HUES48 (cell line): ENCODE measurements at regions not wholly inside any gene's neighbourhood (a gene's known extent, or its start where the extent isn't known, plus 50 kb on each side); places are given as distances from the start of the nearest gene placed in this dataset.
"Not testable (repeated sequence)": the region's sequence is repeated elsewhere in the genome, so short reads cannot be mapped to it uniquely, and the experiment has no call there.

Experiments
- H3K27ac ChIP-seq: one replicate; pipeline ENCODE4 v1.7.0; 2013; ENCODE audit warnings: low read depth, low read length, inconsistent platforms
- H3K27me3 ChIP-seq: 2 replicates; pipeline ENCODE4 v1.6.1; 2013; ENCODE audit warnings: mild to moderate bottlenecking, low read length; ENCODE audit not compliant: control insufficient read depth, insufficient read depth
- H3K36me3 ChIP-seq: 2 replicates; pipeline ENCODE4 v1.6.1; 2013; ENCODE audit warnings: low read length; ENCODE audit not compliant: control insufficient read depth, insufficient read depth
- H3K4me1 ChIP-seq: 2 replicates; pipeline ENCODE4 v1.6.1; 2013; ENCODE audit warnings: mild to moderate bottlenecking, low read length; ENCODE audit not compliant: control insufficient read depth, insufficient read depth
- H3K4me3 ChIP-seq: 2 replicates; pipeline ENCODE4 v1.5.1; 2013; ENCODE audit warnings: mild to moderate bottlenecking, low read depth, low read length
- H3K9ac ChIP-seq: 2 replicates; pipeline ENCODE4 v1.6.1; 2013; ENCODE audit warnings: mild to moderate bottlenecking, low read depth, low read length, moderate library complexity
- H3K9me3 ChIP-seq: 2 replicates; pipeline ENCODE4 v1.6.1; 2013; ENCODE audit warnings: low read length; ENCODE audit not compliant: control insufficient read depth, insufficient read depth

DNA sequence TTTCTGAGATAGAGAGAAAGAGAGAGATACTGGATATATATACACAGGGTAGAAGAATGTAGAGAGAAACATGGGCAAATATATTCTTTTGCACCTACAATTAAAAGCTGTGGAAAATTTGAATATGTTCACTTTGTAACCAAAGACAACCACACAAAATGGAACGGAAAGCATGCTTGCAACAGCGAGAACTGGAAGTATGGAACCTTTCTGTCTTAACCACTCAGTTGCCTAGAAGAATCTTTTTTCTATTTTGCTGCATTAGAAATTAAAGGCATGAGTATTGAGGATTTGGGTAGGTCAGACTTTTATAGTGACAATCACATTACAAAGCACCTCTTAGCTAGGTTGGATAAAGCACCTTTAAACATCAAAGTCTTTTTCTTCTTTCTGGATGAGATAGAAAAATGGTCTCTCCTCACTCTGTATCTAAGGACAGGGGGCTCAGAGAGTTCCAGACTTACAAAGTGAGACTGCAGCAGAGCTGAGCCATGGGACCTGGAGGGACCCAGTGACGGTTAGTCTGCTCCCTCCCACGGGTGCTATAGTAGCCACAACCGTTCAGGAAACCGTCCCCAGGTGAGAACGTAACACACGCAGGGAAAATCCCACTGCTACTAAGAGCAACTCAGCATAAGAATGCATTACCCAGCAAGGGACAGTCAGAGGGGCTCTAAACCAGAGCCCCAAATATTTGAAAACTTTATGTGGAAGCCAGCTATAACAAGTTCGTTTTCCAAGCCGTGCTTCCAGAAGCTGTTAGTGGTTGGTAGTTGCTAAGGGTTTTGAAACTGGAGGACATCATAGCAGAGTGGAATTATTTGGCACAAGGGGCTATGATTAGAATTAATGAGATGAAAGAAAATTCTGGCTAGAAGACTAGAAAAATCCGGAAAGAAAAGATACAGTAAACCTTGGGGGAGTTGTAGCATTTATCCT lies 97.1 kb downstream of the DAD1 start:
- H3K9me3 ChIP-seq, result no peaks in the 10 kb centered on the region
- no peak overlapping the region for H3K27ac ChIP-seq
- no peak overlapping the region for H3K9ac ChIP-seq
- H3K27me3 ChIP-seq, result no peaks in the 10 kb centered on the region; the same call in 1 of the 2 replicates
- no peak overlapping the region for H3K4me3 ChIP-seq
- peaks cover 11% of the 10 kb centered on the region; the same call in 1 of the 2 replicates for H3K4me1 ChIP-seq
- H3K36me3 ChIP-seq, result no peaks in the 10 kb centered on the region

GRCh38 chr14:22491053-22491452 lies 98.0 kb downstream of the DAD1 start:
- not testable (repeated sequence) for H3K9me3 ChIP-seq, H3K27ac ChIP-seq, H3K36me3 ChIP-seq, H3K27me3 ChIP-seq, H3K9ac ChIP-seq, H3K4me3 ChIP-seq
- peaks cover 11% of the 10 kb centered on the region; the same call in 1 of the 2 replicates for H3K4me1 ChIP-seq

GRCh38 chr14:22489957-22490950 lies 98.8 kb downstream of the DAD1 start:
- H3K4me1 ChIP-seq, result peaks cover 11% of the 10 kb centered on the region; the same call in 1 of the 2 replicates
- no peak overlapping the region for H3K4me3 ChIP-seq
- no peak overlapping the region for H3K9ac ChIP-seq

GRCh38 chr14:22489244-22489545 lies 99.8 kb downstream of the DAD1 start:
- no peaks in the 10 kb centered on the region for H3K9me3 ChIP-seq
- H3K4me3 ChIP-seq, result no peak overlapping the region
- H3K9ac ChIP-seq, result no peak overlapping the region
- H3K4me1 ChIP-seq, result peaks cover 11% of the 10 kb centered on the region; the same call in 1 of the 2 replicates
- no peak overlapping the region for H3K27ac ChIP-seq
- no peaks in the 10 kb centered on the region for H3K27me3 ChIP-seq
- no peaks in the 10 kb centered on the region for H3K36me3 ChIP-seq

More at GRCh38 chr14:22489957-22490950, 98.8 kb downstream of the DAD1 start:
- Histone ChIP-seq H3K9me3 (no peaks in the 10 kb centered on the region), H3K27me3 (no peaks in the 10 kb centered on the region), H3K27ac (no peak overlapping the region), H3K36me3 (no peaks in the 10 kb centered on the region)

DNA sequence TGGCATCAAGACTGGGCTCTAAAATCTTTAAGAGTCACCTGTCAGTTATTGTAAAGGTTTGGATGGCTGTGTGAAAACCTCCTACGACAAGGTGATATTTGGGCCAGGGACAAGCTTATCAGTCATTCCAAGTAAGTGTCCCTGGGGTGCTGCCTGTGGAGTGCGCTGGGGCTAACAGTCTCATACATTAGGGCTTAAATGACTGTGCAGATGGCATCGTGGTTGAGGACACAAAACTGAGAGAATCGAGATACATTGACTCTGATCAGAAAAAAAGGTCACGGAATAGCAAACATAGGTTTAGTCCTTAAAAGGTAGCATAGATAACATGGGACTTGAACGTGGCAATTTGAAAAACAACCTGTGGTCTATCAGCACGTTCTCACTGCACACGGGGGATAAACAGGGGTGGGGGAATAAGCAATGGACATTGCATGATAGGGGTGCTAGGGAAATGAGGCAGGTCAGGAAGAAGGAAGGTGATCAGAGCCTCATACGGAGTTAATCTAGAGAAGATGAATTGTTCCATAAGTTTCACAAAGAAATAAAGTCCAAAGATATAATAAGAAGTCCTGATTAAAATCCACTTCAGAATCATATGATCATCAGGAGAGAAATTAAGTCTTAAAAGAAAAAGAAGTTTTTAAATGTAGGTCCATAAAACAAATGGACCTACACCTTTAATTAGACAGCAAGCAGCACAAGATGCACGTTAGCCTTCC lies 100.3 kb downstream of the DAD1 start:
- Histone ChIP-seq H3K4me3 (no peak overlapping the region), H3K27me3 (no peaks in the 10 kb centered on the region), H3K9me3 (no peaks in the 10 kb centered on the region), H3K27ac (no peak overlapping the region), H3K36me3 (no peaks in the 10 kb centered on the region), H3K4me1 (peaks cover 11% of the 10 kb centered on the region; the same call in 1 of the 2 replicates), H3K9ac (no peak overlapping the region)

DNA sequence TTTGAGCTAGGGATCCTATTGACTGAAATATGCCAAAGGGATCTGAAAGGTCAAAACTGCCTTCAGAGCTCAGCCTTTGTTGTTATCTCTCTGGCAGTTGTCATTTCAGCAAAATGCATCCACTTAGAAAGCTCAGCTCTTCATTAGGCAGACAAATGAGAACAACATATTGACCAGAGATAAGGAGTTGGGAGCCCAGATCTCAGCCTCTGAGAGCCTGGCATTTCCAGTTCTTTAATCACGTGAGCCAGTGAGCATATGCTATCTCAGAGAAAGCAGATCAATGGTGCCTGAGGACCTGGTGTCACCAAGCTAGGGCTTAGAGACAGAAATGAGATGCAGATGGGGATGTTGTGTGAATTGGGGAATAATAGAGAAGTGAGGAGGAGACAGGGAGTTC lies 101.1 kb downstream of the DAD1 start:
- Histone ChIP-seq H3K9ac (no peak overlapping the region), H3K27me3 (no peaks in the 10 kb centered on the region), H3K4me1 (peaks cover 11% of the 10 kb centered on the region; the same call in 1 of the 2 replicates), H3K27ac (no peak overlapping the region), H3K36me3 (no peaks in the 10 kb centered on the region), H3K9me3 (no peaks in the 10 kb centered on the region), H3K4me3 (no peak overlapping the region)

- Histone ChIP-seq H3K36me3 (no peaks in the 10 kb centered on the region), H3K9ac (no peak overlapping the region), H3K27ac (no peak overlapping the region), H3K4me3 (no peak overlapping the region), H3K27me3 (no peaks in the 10 kb centered on the region), H3K9me3 (no peaks in the 10 kb centered on the region), H3K4me1 (peaks cover 8% of the 10 kb centered on the region; the same call in 1 of the 2 replicates)
These were observed 101.6 kb downstream of the DAD1 start for GRCh38 chr14:22487401-22487800.

GRCh38 chr14:22486675-22487074 lies 102.3 kb downstream of the DAD1 start:
- H3K9ac ChIP-seq, result no peak overlapping the region
- H3K9me3 ChIP-seq, result no peaks in the 10 kb centered on the region
- no peaks in the 10 kb centered on the region for H3K27me3 ChIP-seq
- H3K4me3 ChIP-seq, result no peak overlapping the region
- H3K36me3 ChIP-seq, result no peaks in the 10 kb centered on the region
- H3K4me1 ChIP-seq, result 0 out of 2 replicates have a peak, but pooled peaks cover under 1% of the 10 kb centered on the region
- no peak overlapping the region for H3K27ac ChIP-seq

DNA sequence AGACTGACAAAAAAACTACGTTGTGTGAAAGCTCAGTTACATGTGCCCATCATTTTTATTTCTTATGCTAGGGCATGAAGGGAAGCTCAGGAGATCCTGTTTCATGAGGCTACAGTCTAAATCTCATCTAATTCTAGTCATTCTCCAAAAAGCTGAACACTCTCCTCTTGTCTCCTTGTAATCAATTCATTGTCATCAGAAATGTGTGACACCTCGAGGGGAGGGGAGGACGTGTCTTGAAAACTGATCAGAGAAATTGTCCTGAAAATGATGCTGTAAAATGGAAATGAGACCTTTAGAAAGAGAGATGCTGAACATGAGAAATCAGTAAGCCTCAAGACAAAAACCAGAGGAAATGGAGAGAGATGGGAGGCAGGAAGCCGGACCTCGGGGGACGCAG lies 103.4 kb downstream of the DAD1 start:
- no peaks in the 10 kb centered on the region for H3K36me3 ChIP-seq
- no peak overlapping the region for H3K9ac ChIP-seq

GRCh38 chr14:22485178-22485577 lies 103.8 kb downstream of the DAD1 start:
- H3K9me3 ChIP-seq, result no peaks in the 10 kb centered on the region
- peaks cover 1% of the 10 kb centered on the region; the same call in 1 of the 2 replicates for H3K4me1 ChIP-seq
- no peak overlapping the region for H3K4me3 ChIP-seq
- H3K36me3 ChIP-seq, result no peaks in the 10 kb centered on the region
- no peak overlapping the region for H3K27ac ChIP-seq
- H3K9ac ChIP-seq, result no peak overlapping the region
- no peaks in the 10 kb centered on the region for H3K27me3 ChIP-seq

More for the DNA sequence above, 103.4 kb downstream of the DAD1 start:
- no peaks in the 10 kb centered on the region for H3K9me3 ChIP-seq
- no peak overlapping the region for H3K27ac ChIP-seq
- H3K27me3 ChIP-seq, result no peaks in the 10 kb centered on the region
- H3K4me1 ChIP-seq, result no peaks in the 10 kb centered on the region
- no peak overlapping the region for H3K4me3 ChIP-seq
